Esophagus squamous epithelium (tissue), 4 donors: ENCODE measurements at regions not wholly inside any gene's neighbourhood (a gene's known extent, or its start where the extent isn't known, plus 50 kb on each side); places are given as distances from the start of the nearest gene placed in this dataset.

ENCODE experiments used
- CTCF ChIP-seq, 6 experiments: fragments of 450-650 bp in 4 of 6; fragments of 200-600 bp in 2 of 6; sonication (generic) in 2 of 6; IDR thresholded peaks; one replicate each; pipeline ENCODE4 v1.5.1; 2016 to 2019; ENCODE audit warnings: antibody characterized with exemption in 6 of 6, mild to moderate bottlenecking in 4 of 6, moderate library complexity in 4 of 6
- POLR2A ChIP-seq, 4 donors: fragments of 450-650 bp; IDR thresholded peaks; one replicate each; pipeline ENCODE4 v1.6.1; 2017; ENCODE audit warnings: antibody characterized with exemption in 4 of 4, mild to moderate bottlenecking in 4 of 4, moderate library complexity in 3 of 4

GRCh38 chr4:11497972-11498371 lies 69.3 kb upstream of the HS3ST1 start:
- TF ChIP-seq CTCF (IDR thresholded peaks at IDR 0.05) (no peak), POLR2A (IDR thresholded peaks at IDR 0.05) (no peak)
